ENCODE measurements at regions not wholly inside any gene's neighbourhood (a gene's known extent, or its start where the extent isn't known, plus 50 kb on each side); places are given as distances from the start of the nearest gene placed in this dataset.
A peak's percentile ranks its signal among the peaks of the same experiment; 100 is the strongest.
"Not testable (repeated sequence)": the region's sequence is repeated elsewhere in the genome, so short reads cannot be mapped to it uniquely, and the experiment has no call there.

- DNase-seq (ENCODE audit: extremely low read depth in 1 of 2, low read depth in 1 of 2) = no peak
Measured at GRCh38 chr12:91637789-91638624, 455.4 kb upstream of the DCN start.

GRCh38 chr12:91636721-91637120 is 454.1 kb upstream of the DCN start:
- DNase-seq (ENCODE audit: extremely low read depth in 1 of 2, low read depth in 1 of 2) = no peak

- not testable (repeated sequence) for DNase-seq (ENCODE audit: extremely low read depth in 1 of 2, low read depth in 1 of 2)
Measured at GRCh38 chr12:91634386-91634713, 451.7 kb upstream of the DCN start.

- peak in 1 of 2 donors; percentile 10 for DNase-seq (ENCODE audit: extremely low read depth in 1 of 2, low read depth in 1 of 2)
Measured at GRCh38 chr12:91633734-91634357, 451.2 kb upstream of the DCN start.

- no peak for DNase-seq (ENCODE audit: extremely low read depth in 1 of 2, low read depth in 1 of 2)
Measured at GRCh38 chr12:91633206-91633605, 450.6 kb upstream of the DCN start.

- no peak for DNase-seq (ENCODE audit: extremely low read depth in 1 of 2, low read depth in 1 of 2)
Measured at GRCh38 chr12:91632042-91632786, 449.6 kb upstream of the DCN start.

- no peak for DNase-seq (ENCODE audit: extremely low read depth in 1 of 2, low read depth in 1 of 2)
Measured at GRCh38 chr12:91630596-91631293, 448.1 kb upstream of the DCN start.

- DNase-seq (ENCODE audit: extremely low read depth in 1 of 2, low read depth in 1 of 2) = no peak
Measured at GRCh38 chr12:91630083-91630482, 447.5 kb upstream of the DCN start.

GRCh38 chr12:91629440-91629839 is 446.8 kb upstream of the DCN start:
- DNase-seq (ENCODE audit: extremely low read depth in 1 of 2, low read depth in 1 of 2) = no peak

- no peak for DNase-seq (ENCODE audit: extremely low read depth in 1 of 2, low read depth in 1 of 2)
Measured at GRCh38 chr12:91628656-91629055, 446.0 kb upstream of the DCN start.

GRCh38 chr12:91627225-91627624 is 444.6 kb upstream of the DCN start:
- DNase-seq (ENCODE audit: extremely low read depth in 1 of 2, low read depth in 1 of 2) = no peak

- DNase-seq (ENCODE audit: extremely low read depth in 1 of 2, low read depth in 1 of 2) = no peak
Measured at GRCh38 chr12:91622981-91623380, 440.4 kb upstream of the DCN start.

GRCh38 chr12:91622037-91622436 is 439.4 kb upstream of the DCN start:
- DNase-seq (ENCODE audit: extremely low read depth in 1 of 2, low read depth in 1 of 2) = no peak

- no peak for DNase-seq (ENCODE audit: extremely low read depth in 1 of 2, low read depth in 1 of 2)
Measured at GRCh38 chr12:91620992-91621391, 438.4 kb upstream of the DCN start.

GRCh38 chr12:91620422-91620821 is 437.8 kb upstream of the DCN start:
- DNase-seq (ENCODE audit: extremely low read depth in 1 of 2, low read depth in 1 of 2) = no peak

- DNase-seq (ENCODE audit: extremely low read depth in 1 of 2, low read depth in 1 of 2) = no peak
Measured at GRCh38 chr12:91618281-91618680, 435.7 kb upstream of the DCN start.

GRCh38 chr12:91617818-91618217 is 435.2 kb upstream of the DCN start:
- no peak for DNase-seq (ENCODE audit: extremely low read depth in 1 of 2, low read depth in 1 of 2)

GRCh38 chr12:91616416-91616815 is 433.8 kb upstream of the DCN start:
- DNase-seq (ENCODE audit: extremely low read depth in 1 of 2, low read depth in 1 of 2) = no peak

GRCh38 chr12:91613223-91613779 is 430.7 kb upstream of the DCN start:
- no peak for DNase-seq (ENCODE audit: extremely low read depth in 1 of 2, low read depth in 1 of 2)

- no peak for DNase-seq (ENCODE audit: extremely low read depth in 1 of 2, low read depth in 1 of 2)
Measured at GRCh38 chr12:91610561-91610960, 427.9 kb upstream of the DCN start.

- no peak for DNase-seq (ENCODE audit: extremely low read depth in 1 of 2, low read depth in 1 of 2)
Measured at GRCh38 chr12:91609283-91609682, 426.7 kb upstream of the DCN start.

All from stimulated activated CD8-positive, alpha-beta memory T cell treated with anti-CD3 and anti-CD28 coated beads, Interleukin-7, amount 100 ng/mL, for 48 hours (primary cell).